Fibroblast of lung (primary cell): ENCODE measurements at regions not wholly inside any gene's neighbourhood (a gene's known extent, or its start where the extent isn't known, plus 50 kb on each side); places are given as distances from the start of the nearest gene placed in this dataset.

Source experiments
- EZH2 ChIP-seq: IDR thresholded peaks from 2 replicates; pipeline ENCODE4 v1.5.1; 2012; ENCODE audit warnings: low read length, control low read depth, mild to moderate bottlenecking; ENCODE audit errors: missing control alignments
- TF ChIP-seq, protein P1 (sequence below), 2 donors: IDR thresholded peaks in 1 of 2; conservative IDR thresholded peaks in 1 of 2; 1 replicate in 1 of 2; 2 replicates in 1 of 2; pipeline ENCODE4 v1.5.1; 2011 to 2012; ENCODE audit warnings: low read length in 2 of 2, control low read depth in 1 of 2, inconsistent platforms in 1 of 2, low read depth in 1 of 2, mild to moderate bottlenecking in 1 of 2

DNA sequence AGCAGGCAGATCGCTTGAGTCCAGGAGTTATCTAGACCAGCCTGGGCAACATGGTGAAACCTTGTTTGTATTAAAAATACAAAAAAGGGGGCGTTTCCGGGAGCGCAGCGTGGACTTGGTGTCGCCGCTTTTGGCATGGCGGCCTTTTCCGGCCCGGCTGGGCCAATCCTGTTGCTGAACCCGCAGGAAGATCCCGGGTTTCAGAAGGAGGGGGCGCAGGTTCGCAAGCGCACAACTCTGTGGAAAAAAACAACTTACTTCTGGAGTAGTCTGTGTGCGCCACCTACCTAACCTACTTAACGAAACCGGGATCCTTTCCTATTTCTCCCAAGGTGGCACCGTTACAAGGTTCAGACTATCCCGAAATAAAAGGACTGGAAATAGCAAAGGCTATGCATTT lies 198.6 kb downstream of the MSX2 start:
- TF ChIP-seq, protein P1, sequence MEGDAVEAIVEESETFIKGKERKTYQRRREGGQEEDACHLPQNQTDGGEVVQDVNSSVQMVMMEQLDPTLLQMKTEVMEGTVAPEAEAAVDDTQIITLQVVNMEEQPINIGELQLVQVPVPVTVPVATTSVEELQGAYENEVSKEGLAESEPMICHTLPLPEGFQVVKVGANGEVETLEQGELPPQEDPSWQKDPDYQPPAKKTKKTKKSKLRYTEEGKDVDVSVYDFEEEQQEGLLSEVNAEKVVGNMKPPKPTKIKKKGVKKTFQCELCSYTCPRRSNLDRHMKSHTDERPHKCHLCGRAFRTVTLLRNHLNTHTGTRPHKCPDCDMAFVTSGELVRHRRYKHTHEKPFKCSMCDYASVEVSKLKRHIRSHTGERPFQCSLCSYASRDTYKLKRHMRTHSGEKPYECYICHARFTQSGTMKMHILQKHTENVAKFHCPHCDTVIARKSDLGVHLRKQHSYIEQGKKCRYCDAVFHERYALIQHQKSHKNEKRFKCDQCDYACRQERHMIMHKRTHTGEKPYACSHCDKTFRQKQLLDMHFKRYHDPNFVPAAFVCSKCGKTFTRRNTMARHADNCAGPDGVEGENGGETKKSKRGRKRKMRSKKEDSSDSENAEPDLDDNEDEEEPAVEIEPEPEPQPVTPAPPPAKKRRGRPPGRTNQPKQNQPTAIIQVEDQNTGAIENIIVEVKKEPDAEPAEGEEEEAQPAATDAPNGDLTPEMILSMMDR (conservative IDR thresholded peaks at IDR 0.05 in 1 of 2, IDR thresholded peaks at IDR 0.05 in 1 of 2; ENCODE audit: low read depth in 1 of 2, low read length in 2 of 2) = no peak
- TF ChIP-seq EZH2 = no peak
